ENCODE measurements at regions not wholly inside any gene's neighbourhood (a gene's known extent, or its start where the extent isn't known, plus 50 kb on each side); places are given as distances from the start of the nearest gene placed in this dataset.
"Not testable (repeated sequence)": the region's sequence is repeated elsewhere in the genome, so short reads cannot be mapped to it uniquely, and the experiment has no call there.

- no peaks in the 10 kb centered on the region for H3K36me3 ChIP-seq (ENCODE audit: control insufficient read depth in 4 of 4, insufficient read depth in 3 of 4, low read depth in 1 of 4, low read length in 3 of 4)
- no peak overlapping the region for H3K4me3 ChIP-seq (ENCODE audit: low read depth in 1 of 3, low read length in 3 of 3)
- H3K27ac ChIP-seq (ENCODE audit: low read depth in 1 of 2, low read length in 2 of 2): no peak overlapping the region
- no peak for DNase-seq (ENCODE audit: low spot score)
- no peaks in the 10 kb centered on the region for H3K9me3 ChIP-seq (ENCODE audit: control insufficient read depth in 4 of 4, low read length in 3 of 4)
- H3K9ac ChIP-seq (ENCODE audit: low read depth in 1 of 2, low read length in 2 of 2): no peak overlapping the region
- WGBS: 62% methylated on average over 4 of the region's 4 CpGs
- H3K4me1 ChIP-seq (ENCODE audit: control insufficient read depth in 4 of 4, insufficient read depth in 4 of 4, low read length in 3 of 4): no peaks in the 10 kb centered on the region
- H3K27me3 ChIP-seq (ENCODE audit: control insufficient read depth in 4 of 4, insufficient read depth in 4 of 4, low read length in 3 of 4): no peaks in the 10 kb centered on the region
- no peak for TF ChIP-seq EGR1 (IDR thresholded peaks at IDR 0.05; ENCODE audit: low read depth in 2 of 2)
- no peak for TF ChIP-seq SP1 (IDR thresholded peaks at IDR 0.05)
- no peak for TF ChIP-seq FOXA2 (IDR thresholded peaks at IDR 0.05)
- no peak for TF ChIP-seq TAF1 (conservative IDR thresholded peaks at IDR 0.05)
- TF ChIP-seq FOXA1 (IDR thresholded peaks at IDR 0.05): no peak
- no peak for TF ChIP-seq MAX (IDR thresholded peaks at IDR 0.05)
These were observed 132.6 kb upstream of the MXRA5 start for GRCh38 chrX:3479026-3479425.

GRCh38 chrX:3476973-3477372, 130.5 kb upstream of the MXRA5 start:
- H3K27me3 ChIP-seq (ENCODE audit: control insufficient read depth in 4 of 4, insufficient read depth in 4 of 4, low read length in 3 of 4): no peaks in the 10 kb centered on the region

GRCh38 chrX:3470211-3470679, 123.8 kb upstream of the MXRA5 start:
- H3K4me3 ChIP-seq (ENCODE audit: low read depth in 1 of 3, low read length in 3 of 3); H3K27ac ChIP-seq (ENCODE audit: low read depth in 1 of 2, low read length in 2 of 2); H3K36me3 ChIP-seq (ENCODE audit: control insufficient read depth in 4 of 4, insufficient read depth in 3 of 4, low read depth in 1 of 4, low read length in 3 of 4); H3K9ac ChIP-seq (ENCODE audit: low read depth in 1 of 2, low read length in 2 of 2); H3K4me1 ChIP-seq (ENCODE audit: control insufficient read depth in 4 of 4, insufficient read depth in 4 of 4, low read length in 3 of 4); DNase-seq (ENCODE audit: low spot score); H3K27me3 ChIP-seq (ENCODE audit: control insufficient read depth in 4 of 4, insufficient read depth in 4 of 4, low read length in 3 of 4); H3K9me3 ChIP-seq (ENCODE audit: control insufficient read depth in 4 of 4, low read length in 3 of 4): not testable (repeated sequence)
- 47% methylated on average over 7 of the region's 7 CpGs for WGBS

More at GRCh38 chrX:3476973-3477372, 130.5 kb upstream of the MXRA5 start:
- H3K36me3 ChIP-seq (ENCODE audit: control insufficient read depth in 4 of 4, insufficient read depth in 3 of 4, low read depth in 1 of 4, low read length in 3 of 4): no peaks in the 10 kb centered on the region
- H3K9me3 ChIP-seq (ENCODE audit: control insufficient read depth in 4 of 4, low read length in 3 of 4): no peaks in the 10 kb centered on the region
- no peak overlapping the region for H3K27ac ChIP-seq (ENCODE audit: low read depth in 1 of 2, low read length in 2 of 2)
- WGBS: 66% methylated on average over 4 of the region's 4 CpGs
- TF ChIP-seq, protein P1, sequence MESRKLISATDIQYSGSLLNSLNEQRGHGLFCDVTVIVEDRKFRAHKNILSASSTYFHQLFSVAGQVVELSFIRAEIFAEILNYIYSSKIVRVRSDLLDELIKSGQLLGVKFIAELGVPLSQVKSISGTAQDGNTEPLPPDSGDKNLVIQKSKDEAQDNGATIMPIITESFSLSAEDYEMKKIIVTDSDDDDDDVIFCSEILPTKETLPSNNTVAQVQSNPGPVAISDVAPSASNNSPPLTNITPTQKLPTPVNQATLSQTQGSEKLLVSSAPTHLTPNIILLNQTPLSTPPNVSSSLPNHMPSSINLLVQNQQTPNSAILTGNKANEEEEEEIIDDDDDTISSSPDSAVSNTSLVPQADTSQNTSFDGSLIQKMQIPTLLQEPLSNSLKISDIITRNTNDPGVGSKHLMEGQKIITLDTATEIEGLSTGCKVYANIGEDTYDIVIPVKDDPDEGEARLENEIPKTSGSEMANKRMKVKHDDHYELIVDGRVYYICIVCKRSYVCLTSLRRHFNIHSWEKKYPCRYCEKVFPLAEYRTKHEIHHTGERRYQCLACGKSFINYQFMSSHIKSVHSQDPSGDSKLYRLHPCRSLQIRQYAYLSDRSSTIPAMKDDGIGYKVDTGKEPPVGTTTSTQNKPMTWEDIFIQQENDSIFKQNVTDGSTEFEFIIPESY (IDR thresholded peaks at IDR 0.05): no peak
- TF ChIP-seq FOXA1 (IDR thresholded peaks at IDR 0.05) (no peak), MAX (IDR thresholded peaks at IDR 0.05) (no peak), RXRA (IDR thresholded peaks at IDR 0.05) (no peak), GABPA (IDR thresholded peaks at IDR 0.05 in 1 of 2, conservative IDR thresholded peaks at IDR 0.05 in 1 of 2) (no peak), REST (IDR thresholded peaks at IDR 0.05) (no peak), SP1 (IDR thresholded peaks at IDR 0.05) (no peak), ATF3 (IDR thresholded peaks at IDR 0.05) (no peak), JUND (IDR thresholded peaks at IDR 0.05) (no peak), TAF1 (conservative IDR thresholded peaks at IDR 0.05) (no peak), HNF4G (IDR thresholded peaks at IDR 0.05) (no peak), HNF4A (conservative IDR thresholded peaks at IDR 0.05) (no peak)
- TF ChIP-seq, protein P2, sequence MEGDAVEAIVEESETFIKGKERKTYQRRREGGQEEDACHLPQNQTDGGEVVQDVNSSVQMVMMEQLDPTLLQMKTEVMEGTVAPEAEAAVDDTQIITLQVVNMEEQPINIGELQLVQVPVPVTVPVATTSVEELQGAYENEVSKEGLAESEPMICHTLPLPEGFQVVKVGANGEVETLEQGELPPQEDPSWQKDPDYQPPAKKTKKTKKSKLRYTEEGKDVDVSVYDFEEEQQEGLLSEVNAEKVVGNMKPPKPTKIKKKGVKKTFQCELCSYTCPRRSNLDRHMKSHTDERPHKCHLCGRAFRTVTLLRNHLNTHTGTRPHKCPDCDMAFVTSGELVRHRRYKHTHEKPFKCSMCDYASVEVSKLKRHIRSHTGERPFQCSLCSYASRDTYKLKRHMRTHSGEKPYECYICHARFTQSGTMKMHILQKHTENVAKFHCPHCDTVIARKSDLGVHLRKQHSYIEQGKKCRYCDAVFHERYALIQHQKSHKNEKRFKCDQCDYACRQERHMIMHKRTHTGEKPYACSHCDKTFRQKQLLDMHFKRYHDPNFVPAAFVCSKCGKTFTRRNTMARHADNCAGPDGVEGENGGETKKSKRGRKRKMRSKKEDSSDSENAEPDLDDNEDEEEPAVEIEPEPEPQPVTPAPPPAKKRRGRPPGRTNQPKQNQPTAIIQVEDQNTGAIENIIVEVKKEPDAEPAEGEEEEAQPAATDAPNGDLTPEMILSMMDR (IDR thresholded peaks at IDR 0.05; ENCODE audit: low read depth, low read length, missing input control): no peak
- no peak for DNase-seq (ENCODE audit: low spot score)
- H3K4me1 ChIP-seq (ENCODE audit: control insufficient read depth in 4 of 4, insufficient read depth in 4 of 4, low read length in 3 of 4): no peaks in the 10 kb centered on the region
- no peak overlapping the region for H3K4me3 ChIP-seq (ENCODE audit: low read depth in 1 of 3, low read length in 3 of 3)
- H3K9ac ChIP-seq (ENCODE audit: low read depth in 1 of 2, low read length in 2 of 2): no peak overlapping the region

Measured in liver (tissue), 8 donors.